ENCODE measurements at regions not wholly inside any gene's neighbourhood (a gene's known extent, or its start where the extent isn't known, plus 50 kb on each side); places are given as distances from the start of the nearest gene placed in this dataset.

GRCh38 chr9:108724652-108725051, 131.1 kb downstream of the ACTL7B start:
- TF ChIP-seq POLR2AphosphoS5 (IDR thresholded peaks at IDR 0.05) (no peak), EP300 (IDR thresholded peaks at IDR 0.05) (no peak), CTCF (IDR thresholded peaks at IDR 0.05) (no peak), POLR2A (IDR thresholded peaks at IDR 0.05) (no peak)
